ENCODE measurements at regions not wholly inside any gene's neighbourhood (a gene's known extent, or its start where the extent isn't known, plus 50 kb on each side); places are given as distances from the start of the nearest gene placed in this dataset.

GRCh38 chr12:61355105-61355504, 905.1 kb upstream of the USP15 start:
- Mint-ChIP-seq H3K4me3 (no peak overlapping the region), H3K9me3 (peaks cover 5% of the 10 kb centered on the region), H3K36me3 (ENCODE audit: insufficient read depth) (no peaks in the 10 kb centered on the region), H3K27me3 (no peaks in the 10 kb centered on the region), H3K27ac (ENCODE audit: low read depth) (no peak overlapping the region), H3K4me1 (no peaks in the 10 kb centered on the region)
- DNase-seq (ENCODE audit: low spot score in 2 of 2) (no peak), ATAC-seq (replicated peaks; ENCODE audit: extremely low read depth, poor library complexity, severe bottlenecking) (no peak)

- Mint-ChIP-seq H3K27me3 (no peaks in the 10 kb centered on the region), H3K27ac (ENCODE audit: low read depth) (no peak overlapping the region), H3K4me1 (no peaks in the 10 kb centered on the region), H3K4me3 (no peak overlapping the region), H3K36me3 (ENCODE audit: insufficient read depth) (no peaks in the 10 kb centered on the region), H3K9me3 (peaks cover 8% of the 10 kb centered on the region)
- ATAC-seq (replicated peaks; ENCODE audit: extremely low read depth, poor library complexity, severe bottlenecking) (no peak), DNase-seq (ENCODE audit: low spot score in 2 of 2) (no peak)
Measured at GRCh38 chr12:61356485-61356884, 903.7 kb upstream of the USP15 start.

GRCh38 chr12:61357496-61357895, 902.7 kb upstream of the USP15 start:
- Mint-ChIP-seq H3K4me3 (no peak overlapping the region), H3K36me3 (ENCODE audit: insufficient read depth) (no peaks in the 10 kb centered on the region), H3K9me3 (peaks cover 18% of the 10 kb centered on the region), H3K27me3 (no peaks in the 10 kb centered on the region), H3K27ac (ENCODE audit: low read depth) (no peak overlapping the region), H3K4me1 (no peaks in the 10 kb centered on the region)
- DNase-seq (ENCODE audit: low spot score in 2 of 2) (no peak), ATAC-seq (replicated peaks; ENCODE audit: extremely low read depth, poor library complexity, severe bottlenecking) (no peak)

GRCh38 chr12:61362037-61362436, 898.2 kb upstream of the USP15 start:
- no peak overlapping the region for H3K4me3 Mint-ChIP-seq
- no peak for ATAC-seq (replicated peaks; ENCODE audit: extremely low read depth, poor library complexity, severe bottlenecking)
- DNase-seq (ENCODE audit: low spot score in 2 of 2), result no peak
- peaks cover 16% of the 10 kb centered on the region for H3K9me3 Mint-ChIP-seq
- H3K27ac Mint-ChIP-seq (ENCODE audit: low read depth), result no peak overlapping the region
- no peaks in the 10 kb centered on the region for H3K27me3 Mint-ChIP-seq
- no peaks in the 10 kb centered on the region for H3K4me1 Mint-ChIP-seq
- no peaks in the 10 kb centered on the region for H3K36me3 Mint-ChIP-seq (ENCODE audit: insufficient read depth)

- DNase-seq (ENCODE audit: low spot score in 2 of 2) (no peak), ATAC-seq (replicated peaks; ENCODE audit: extremely low read depth, poor library complexity, severe bottlenecking) (no peak)
- H3K4me1 Mint-ChIP-seq, result no peaks in the 10 kb centered on the region
- no peaks in the 10 kb centered on the region for H3K27me3 Mint-ChIP-seq
- H3K27ac Mint-ChIP-seq (ENCODE audit: low read depth), result no peak overlapping the region
- no peak overlapping the region for H3K4me3 Mint-ChIP-seq
- peaks cover 20% of the 10 kb centered on the region for H3K9me3 Mint-ChIP-seq
- H3K36me3 Mint-ChIP-seq (ENCODE audit: insufficient read depth), result peaks cover 3% of the 10 kb centered on the region
Measured at GRCh38 chr12:61365001-61365400, 895.2 kb upstream of the USP15 start.

GRCh38 chr12:61367281-61367785, 892.9 kb upstream of the USP15 start:
- no peak for DNase-seq (ENCODE audit: low spot score in 2 of 2)
- Mint-ChIP-seq H3K9me3 (peaks cover 14% of the 10 kb centered on the region), H3K27ac (ENCODE audit: low read depth) (no peak overlapping the region), H3K4me1 (no peaks in the 10 kb centered on the region), H3K27me3 (no peaks in the 10 kb centered on the region), H3K4me3 (no peak overlapping the region), H3K36me3 (ENCODE audit: insufficient read depth) (peaks cover 3% of the 10 kb centered on the region)
- no peak for ATAC-seq (replicated peaks; ENCODE audit: extremely low read depth, poor library complexity, severe bottlenecking)

GRCh38 chr12:61369241-61369910, 890.8 kb upstream of the USP15 start:
- no peak for DNase-seq (ENCODE audit: low spot score in 2 of 2)
- no peak for ATAC-seq (replicated peaks; ENCODE audit: extremely low read depth, poor library complexity, severe bottlenecking)
- H3K27ac Mint-ChIP-seq (ENCODE audit: low read depth), result no peak overlapping the region
- H3K4me3 Mint-ChIP-seq, result no peak overlapping the region
- no peaks in the 10 kb centered on the region for H3K27me3 Mint-ChIP-seq
- H3K9me3 Mint-ChIP-seq, result peaks cover 16% of the 10 kb centered on the region
- H3K4me1 Mint-ChIP-seq, result no peaks in the 10 kb centered on the region
- peaks cover 3% of the 10 kb centered on the region for H3K36me3 Mint-ChIP-seq (ENCODE audit: insufficient read depth)

- ATAC-seq (replicated peaks; ENCODE audit: extremely low read depth, poor library complexity, severe bottlenecking) (no peak), DNase-seq (ENCODE audit: low spot score in 2 of 2) (no peak)
- Mint-ChIP-seq H3K36me3 (ENCODE audit: insufficient read depth) (no peaks in the 10 kb centered on the region), H3K27me3 (no peaks in the 10 kb centered on the region), H3K9me3 (peaks cover 24% of the 10 kb centered on the region), H3K4me3 (no peak overlapping the region), H3K27ac (ENCODE audit: low read depth) (no peak overlapping the region), H3K4me1 (no peaks in the 10 kb centered on the region)
Measured at GRCh38 chr12:61384511-61384910, 875.7 kb upstream of the USP15 start.

- no peak overlapping the region for H3K27ac Mint-ChIP-seq (ENCODE audit: low read depth)
- ATAC-seq (replicated peaks; ENCODE audit: extremely low read depth, poor library complexity, severe bottlenecking), result no peak
- H3K4me1 Mint-ChIP-seq, result no peaks in the 10 kb centered on the region
- H3K36me3 Mint-ChIP-seq (ENCODE audit: insufficient read depth), result no peaks in the 10 kb centered on the region
- no peak overlapping the region for H3K4me3 Mint-ChIP-seq
- no peaks in the 10 kb centered on the region for H3K27me3 Mint-ChIP-seq
- DNase-seq (ENCODE audit: low spot score in 2 of 2), result no peak
- H3K9me3 Mint-ChIP-seq, result peaks cover 23% of the 10 kb centered on the region
Measured at GRCh38 chr12:61385771-61386170, 874.4 kb upstream of the USP15 start.

GRCh38 chr12:61397668-61398067, 862.5 kb upstream of the USP15 start:
- H3K27me3 Mint-ChIP-seq, result no peaks in the 10 kb centered on the region
- no peak overlapping the region for H3K27ac Mint-ChIP-seq (ENCODE audit: low read depth)
- DNase-seq (ENCODE audit: low spot score in 2 of 2) (no peak), ATAC-seq (replicated peaks; ENCODE audit: extremely low read depth, poor library complexity, severe bottlenecking) (no peak)
- H3K4me3 Mint-ChIP-seq, result no peak overlapping the region
- peaks cover 28% of the 10 kb centered on the region for H3K9me3 Mint-ChIP-seq
- no peaks in the 10 kb centered on the region for H3K36me3 Mint-ChIP-seq (ENCODE audit: insufficient read depth)
- no peaks in the 10 kb centered on the region for H3K4me1 Mint-ChIP-seq

- H3K27me3 Mint-ChIP-seq, result no peaks in the 10 kb centered on the region
- no peaks in the 10 kb centered on the region for H3K4me1 Mint-ChIP-seq
- ATAC-seq (replicated peaks; ENCODE audit: extremely low read depth, poor library complexity, severe bottlenecking) (no peak), DNase-seq (ENCODE audit: low spot score in 2 of 2) (no peak)
- peaks cover 25% of the 10 kb centered on the region for H3K9me3 Mint-ChIP-seq
- no peak overlapping the region for H3K27ac Mint-ChIP-seq (ENCODE audit: low read depth)
- no peaks in the 10 kb centered on the region for H3K36me3 Mint-ChIP-seq (ENCODE audit: insufficient read depth)
- H3K4me3 Mint-ChIP-seq, result no peak overlapping the region
Measured at GRCh38 chr12:61412201-61412600, 848.0 kb upstream of the USP15 start.

- H3K36me3 Mint-ChIP-seq (ENCODE audit: insufficient read depth), result no peaks in the 10 kb centered on the region
- no peak overlapping the region for H3K4me3 Mint-ChIP-seq
- H3K9me3 Mint-ChIP-seq, result peaks cover 13% of the 10 kb centered on the region
- no peaks in the 10 kb centered on the region for H3K27me3 Mint-ChIP-seq
- H3K27ac Mint-ChIP-seq (ENCODE audit: low read depth), result no peak overlapping the region
- H3K4me1 Mint-ChIP-seq, result no peaks in the 10 kb centered on the region
- ATAC-seq (replicated peaks; ENCODE audit: extremely low read depth, poor library complexity, severe bottlenecking), result no peak
- DNase-seq (ENCODE audit: low spot score in 2 of 2), result no peak
Measured at GRCh38 chr12:61414470-61414869, 845.7 kb upstream of the USP15 start.

- Mint-ChIP-seq H3K4me3 (no peak overlapping the region), H3K27ac (ENCODE audit: low read depth) (no peak overlapping the region), H3K27me3 (no peaks in the 10 kb centered on the region), H3K36me3 (ENCODE audit: insufficient read depth) (no peaks in the 10 kb centered on the region), H3K4me1 (no peaks in the 10 kb centered on the region), H3K9me3 (peaks cover 16% of the 10 kb centered on the region)
- ATAC-seq (replicated peaks; ENCODE audit: extremely low read depth, poor library complexity, severe bottlenecking) (no peak), DNase-seq (ENCODE audit: low spot score in 2 of 2) (no peak)
Measured at GRCh38 chr12:61422786-61423185, 837.4 kb upstream of the USP15 start.

Measured in central memory CD8-positive, alpha-beta T cell (primary cell).